ENCODE measurements at regions not wholly inside any gene's neighbourhood (a gene's known extent, or its start where the extent isn't known, plus 50 kb on each side); places are given as distances from the start of the nearest gene placed in this dataset.

DNA sequence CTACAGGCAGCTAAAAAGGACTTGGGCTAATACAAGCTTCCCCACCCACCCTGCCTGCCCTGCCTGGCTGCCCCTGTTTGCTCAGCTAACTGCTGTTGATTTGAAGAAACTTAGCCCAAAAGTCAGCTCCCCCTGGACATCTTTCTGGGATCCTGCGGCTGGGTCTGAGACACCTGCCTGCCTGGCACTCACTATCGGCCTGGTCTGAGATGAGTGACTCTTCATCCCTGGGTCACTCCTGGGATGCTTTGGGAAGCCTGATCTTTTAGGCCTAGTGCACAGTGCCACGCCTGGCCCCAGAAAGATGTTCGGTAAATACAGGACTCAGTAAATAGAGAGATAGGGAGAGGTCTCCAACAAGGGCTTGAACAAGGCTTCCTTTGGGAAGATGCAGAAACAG lies 211.3 kb upstream of the DIO3 start:
- no peaks in the 10 kb centered on the region for H4K20me1 ChIP-seq (ENCODE audit: insufficient read depth, low read length)
- no TSS peak for BruUV-seq (replicated peaks)
- H3K36me3 ChIP-seq (replicated peaks in 1 of 2; ENCODE audit: control insufficient read depth in 1 of 2, insufficient read depth in 2 of 2, low read length in 2 of 2), result no peaks in the 10 kb centered on the region
- TF ChIP-seq FOXK2 (IDR thresholded peaks at IDR 0.05), result no peak
- no peak for TF ChIP-seq ZFP62 (CRISPR knock-in tag; IDR thresholded peaks at IDR 0.05)
- TF ChIP-seq XBP1 (CRISPR knock-in tag; IDR thresholded peaks at IDR 0.05), result no peak
- TF ChIP-seq, protein P1, sequence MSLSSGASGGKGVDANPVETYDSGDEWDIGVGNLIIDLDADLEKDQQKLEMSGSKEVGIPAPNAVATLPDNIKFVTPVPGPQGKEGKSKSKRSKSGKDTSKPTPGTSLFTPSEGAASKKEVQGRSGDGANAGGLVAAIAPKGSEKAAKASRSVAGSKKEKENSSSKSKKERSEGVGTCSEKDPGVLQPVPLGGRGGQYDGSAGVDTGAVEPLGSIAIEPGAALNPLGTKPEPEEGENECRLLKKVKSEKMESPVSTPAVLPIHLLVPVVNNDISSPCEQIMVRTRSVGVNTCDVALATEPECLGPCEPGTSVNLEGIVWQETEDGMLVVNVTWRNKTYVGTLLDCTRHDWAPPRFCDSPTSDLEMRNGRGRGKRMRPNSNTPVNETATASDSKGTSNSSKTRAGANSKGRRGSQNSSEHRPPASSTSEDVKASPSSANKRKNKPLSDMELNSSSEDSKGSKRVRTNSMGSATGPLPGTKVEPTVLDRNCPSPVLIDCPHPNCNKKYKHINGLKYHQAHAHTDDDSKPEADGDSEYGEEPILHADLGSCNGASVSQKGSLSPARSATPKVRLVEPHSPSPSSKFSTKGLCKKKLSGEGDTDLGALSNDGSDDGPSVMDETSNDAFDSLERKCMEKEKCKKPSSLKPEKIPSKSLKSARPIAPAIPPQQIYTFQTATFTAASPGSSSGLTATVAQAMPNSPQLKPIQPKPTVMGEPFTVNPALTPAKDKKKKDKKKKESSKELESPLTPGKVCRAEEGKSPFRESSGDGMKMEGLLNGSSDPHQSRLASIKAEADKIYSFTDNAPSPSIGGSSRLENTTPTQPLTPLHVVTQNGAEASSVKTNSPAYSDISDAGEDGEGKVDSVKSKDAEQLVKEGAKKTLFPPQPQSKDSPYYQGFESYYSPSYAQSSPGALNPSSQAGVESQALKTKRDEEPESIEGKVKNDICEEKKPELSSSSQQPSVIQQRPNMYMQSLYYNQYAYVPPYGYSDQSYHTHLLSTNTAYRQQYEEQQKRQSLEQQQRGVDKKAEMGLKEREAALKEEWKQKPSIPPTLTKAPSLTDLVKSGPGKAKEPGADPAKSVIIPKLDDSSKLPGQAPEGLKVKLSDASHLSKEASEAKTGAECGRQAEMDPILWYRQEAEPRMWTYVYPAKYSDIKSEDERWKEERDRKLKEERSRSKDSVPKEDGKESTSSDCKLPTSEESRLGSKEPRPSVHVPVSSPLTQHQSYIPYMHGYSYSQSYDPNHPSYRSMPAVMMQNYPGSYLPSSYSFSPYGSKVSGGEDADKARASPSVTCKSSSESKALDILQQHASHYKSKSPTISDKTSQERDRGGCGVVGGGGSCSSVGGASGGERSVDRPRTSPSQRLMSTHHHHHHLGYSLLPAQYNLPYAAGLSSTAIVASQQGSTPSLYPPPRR (CRISPR knock-in tag; IDR thresholded peaks at IDR 0.05; ENCODE audit: borderline replicate concordance), result no peak
- no peak for TF ChIP-seq SRSF1 (optimal IDR thresholded peaks at IDR 0.05; ENCODE audit: low read depth, low read length)
- TF ChIP-seq ZMAT3 (CRISPR knock-in tag; conservative IDR thresholded peaks at IDR 0.05), result no peak
- TF ChIP-seq ARNT (IDR thresholded peaks at IDR 0.05), result no peak
- TF ChIP-seq, protein P2, sequence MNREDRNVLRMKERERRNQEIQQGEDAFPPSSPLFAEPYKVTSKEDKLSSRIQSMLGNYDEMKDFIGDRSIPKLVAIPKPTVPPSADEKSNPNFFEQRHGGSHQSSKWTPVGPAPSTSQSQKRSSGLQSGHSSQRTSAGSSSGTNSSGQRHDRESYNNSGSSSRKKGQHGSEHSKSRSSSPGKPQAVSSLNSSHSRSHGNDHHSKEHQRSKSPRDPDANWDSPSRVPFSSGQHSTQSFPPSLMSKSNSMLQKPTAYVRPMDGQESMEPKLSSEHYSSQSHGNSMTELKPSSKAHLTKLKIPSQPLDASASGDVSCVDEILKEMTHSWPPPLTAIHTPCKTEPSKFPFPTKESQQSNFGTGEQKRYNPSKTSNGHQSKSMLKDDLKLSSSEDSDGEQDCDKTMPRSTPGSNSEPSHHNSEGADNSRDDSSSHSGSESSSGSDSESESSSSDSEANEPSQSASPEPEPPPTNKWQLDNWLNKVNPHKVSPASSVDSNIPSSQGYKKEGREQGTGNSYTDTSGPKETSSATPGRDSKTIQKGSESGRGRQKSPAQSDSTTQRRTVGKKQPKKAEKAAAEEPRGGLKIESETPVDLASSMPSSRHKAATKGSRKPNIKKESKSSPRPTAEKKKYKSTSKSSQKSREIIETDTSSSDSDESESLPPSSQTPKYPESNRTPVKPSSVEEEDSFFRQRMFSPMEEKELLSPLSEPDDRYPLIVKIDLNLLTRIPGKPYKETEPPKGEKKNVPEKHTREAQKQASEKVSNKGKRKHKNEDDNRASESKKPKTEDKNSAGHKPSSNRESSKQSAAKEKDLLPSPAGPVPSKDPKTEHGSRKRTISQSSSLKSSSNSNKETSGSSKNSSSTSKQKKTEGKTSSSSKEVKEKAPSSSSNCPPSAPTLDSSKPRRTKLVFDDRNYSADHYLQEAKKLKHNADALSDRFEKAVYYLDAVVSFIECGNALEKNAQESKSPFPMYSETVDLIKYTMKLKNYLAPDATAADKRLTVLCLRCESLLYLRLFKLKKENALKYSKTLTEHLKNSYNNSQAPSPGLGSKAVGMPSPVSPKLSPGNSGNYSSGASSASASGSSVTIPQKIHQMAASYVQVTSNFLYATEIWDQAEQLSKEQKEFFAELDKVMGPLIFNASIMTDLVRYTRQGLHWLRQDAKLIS (CRISPR knock-in tag; IDR thresholded peaks at IDR 0.05), result no peak
- TF ChIP-seq MIER3 (CRISPR knock-in tag; IDR thresholded peaks at IDR 0.05; ENCODE audit: borderline replicate concordance), result no peak
- no peak for TF ChIP-seq TSC22D2 (CRISPR knock-in tag; IDR thresholded peaks at IDR 0.05; ENCODE audit: borderline replicate concordance)
- TF ChIP-seq, protein P3, sequence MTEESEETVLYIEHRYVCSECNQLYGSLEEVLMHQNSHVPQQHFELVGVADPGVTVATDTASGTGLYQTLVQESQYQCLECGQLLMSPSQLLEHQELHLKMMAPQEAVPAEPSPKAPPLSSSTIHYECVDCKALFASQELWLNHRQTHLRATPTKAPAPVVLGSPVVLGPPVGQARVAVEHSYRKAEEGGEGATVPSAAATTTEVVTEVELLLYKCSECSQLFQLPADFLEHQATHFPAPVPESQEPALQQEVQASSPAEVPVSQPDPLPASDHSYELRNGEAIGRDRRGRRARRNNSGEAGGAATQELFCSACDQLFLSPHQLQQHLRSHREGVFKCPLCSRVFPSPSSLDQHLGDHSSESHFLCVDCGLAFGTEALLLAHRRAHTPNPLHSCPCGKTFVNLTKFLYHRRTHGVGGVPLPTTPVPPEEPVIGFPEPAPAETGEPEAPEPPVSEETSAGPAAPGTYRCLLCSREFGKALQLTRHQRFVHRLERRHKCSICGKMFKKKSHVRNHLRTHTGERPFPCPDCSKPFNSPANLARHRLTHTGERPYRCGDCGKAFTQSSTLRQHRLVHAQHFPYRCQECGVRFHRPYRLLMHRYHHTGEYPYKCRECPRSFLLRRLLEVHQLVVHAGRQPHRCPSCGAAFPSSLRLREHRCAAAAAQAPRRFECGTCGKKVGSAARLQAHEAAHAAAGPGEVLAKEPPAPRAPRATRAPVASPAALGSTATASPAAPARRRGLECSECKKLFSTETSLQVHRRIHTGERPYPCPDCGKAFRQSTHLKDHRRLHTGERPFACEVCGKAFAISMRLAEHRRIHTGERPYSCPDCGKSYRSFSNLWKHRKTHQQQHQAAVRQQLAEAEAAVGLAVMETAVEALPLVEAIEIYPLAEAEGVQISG (CRISPR knock-in tag; IDR thresholded peaks at IDR 0.05), result no peak
- TF ChIP-seq ARHGAP35 (CRISPR knock-in tag; IDR thresholded peaks at IDR 0.05; ENCODE audit: borderline replicate concordance), result no peak
- TF ChIP-seq ZNF557 (CRISPR knock-in tag; IDR thresholded peaks at IDR 0.05), result no peak
- TF ChIP-seq RXRB (CRISPR knock-in tag; IDR thresholded peaks at IDR 0.05; ENCODE audit: borderline replicate concordance), result no peak
- TF ChIP-seq KDM4B (CRISPR knock-in tag; IDR thresholded peaks at IDR 0.05), result no peak
- no peak for TF ChIP-seq AGO2 (optimal IDR thresholded peaks at IDR 0.05; ENCODE audit: low read depth, low read length)
- H3K27ac ChIP-seq (ENCODE audit: extremely low read length, insufficient read depth, low read length), result no peak overlapping the region
- no peak overlapping the region for H2AFZ ChIP-seq (ENCODE audit: low read length)
- ATAC-seq (no peak), DNase-seq (ENCODE audit: low spot score) (no peak), FAIRE-seq (no peak)
- POLR2A ChIA-PET, result interaction anchor here (1.9 kb wide), 1 partner anchor 62 kb away, joined by 4 read pairs; no protein-coding TSS in a partner anchor
- H3K27me3 ChIP-seq (ENCODE audit: control insufficient read depth in 1 of 2, insufficient read depth in 2 of 2, low read length in 2 of 2), result peaks cover 0 to 23% of the 10 kb centered on the region in 2 experiments; a peak in 2 of 5 replicates
- H3K4me3 ChIP-seq (replicated peaks in 1 of 3; ENCODE audit: insufficient read depth in 1 of 3, low read depth in 2 of 3, low read length in 3 of 3), result no peak overlapping the region
- H3K4me1 ChIP-seq (ENCODE audit: insufficient read depth, low read length), result peaks cover 18% of the 10 kb centered on the region
- intact Hi-C loops (cut with micrococcal nuclease; ENCODE audit: unreplicated experiment), result no loop called here
- H3K79me2 ChIP-seq (ENCODE audit: insufficient read depth, low read length), result no peaks in the 10 kb centered on the region
- CTCF ChIA-PET (ENCODE audit: low intra/inter-chr PET ratio, low total read pairs), result no interaction called here
- in situ Hi-C loops (cut with HindIII; ENCODE audit: extremely low pct_ligation_motif_present, low pct_unique_long_range_greater_than_20kb), result no loop called here
- no peak overlapping the region for H3K4me2 ChIP-seq (ENCODE audit: low read depth, low read length)
- H3K9ac ChIP-seq (ENCODE audit: insufficient read depth, low read depth, low read length), result no peak overlapping the region
- no peaks in the 10 kb centered on the region for H3K9me3 ChIP-seq (ENCODE audit: low read length)
- 29% methylated on average over 4 of the region's 4 CpGs for WGBS (ENCODE audit: low lambda C conversion rate)
